ENCODE measurements at regions not wholly inside any gene's neighbourhood (a gene's known extent, or its start where the extent isn't known, plus 50 kb on each side); places are given as distances from the start of the nearest gene placed in this dataset.

DNA sequence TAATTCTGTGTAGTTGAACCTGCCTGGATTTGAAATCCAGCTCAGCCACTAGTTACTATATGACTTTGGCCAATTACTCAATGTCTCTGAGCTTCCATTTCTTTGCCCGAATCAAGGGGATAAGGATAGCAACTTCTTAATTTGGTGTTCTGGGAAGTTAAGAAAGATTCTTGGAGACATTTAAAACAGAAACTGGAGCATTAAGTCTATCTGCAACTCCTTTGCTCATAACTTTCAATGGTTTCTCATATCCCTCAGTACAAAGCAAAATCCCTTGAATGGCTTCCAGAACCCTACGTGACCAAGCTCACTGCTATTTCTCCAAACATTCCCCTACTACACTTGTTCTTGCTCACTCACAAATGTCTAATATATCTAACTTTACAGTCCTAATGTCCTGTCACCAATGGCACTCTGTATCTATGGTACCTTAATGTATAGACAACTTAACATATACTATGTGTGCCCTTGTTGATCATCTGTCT, 849.1 kb upstream of the SLIT2 start:
- DNase-seq (ENCODE audit: low read depth), result no peak

DNA sequence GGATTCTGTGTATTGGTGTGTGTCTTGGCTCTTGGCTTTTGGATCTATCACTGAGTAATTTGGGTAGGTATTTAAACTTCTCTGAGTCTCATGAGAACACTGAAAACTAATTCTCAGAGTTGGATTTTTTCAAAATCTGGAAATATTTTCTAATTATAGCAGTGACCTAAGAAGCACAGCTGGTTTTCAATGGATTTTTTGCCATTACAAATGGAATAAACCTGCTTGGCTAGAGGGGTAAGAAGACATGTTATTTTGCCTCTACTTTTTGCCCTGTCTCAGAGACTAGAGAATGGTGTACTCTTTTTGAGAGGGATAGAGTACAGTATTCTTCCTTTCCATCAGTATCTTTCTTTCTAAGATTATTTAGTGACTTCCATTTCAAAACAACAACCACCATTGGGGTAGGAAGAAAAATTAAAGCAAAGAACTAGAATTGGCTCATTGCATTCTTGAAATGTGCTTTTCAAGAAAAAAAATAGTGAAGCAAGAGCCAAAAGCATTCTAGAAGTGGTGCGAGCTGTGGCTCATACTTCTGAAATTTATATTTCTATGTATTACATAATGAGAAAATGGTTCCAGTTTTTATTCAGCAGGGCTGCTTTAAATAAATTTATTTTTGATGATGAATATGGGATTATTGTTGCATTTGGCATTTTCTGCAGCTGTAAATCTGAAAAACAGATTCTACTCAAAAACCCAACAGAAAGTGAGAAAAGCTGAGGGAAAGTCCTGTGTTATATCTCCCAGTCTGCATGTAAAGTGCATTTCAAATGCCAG, 850.2 kb upstream of the SLIT2 start:
- DNase-seq (ENCODE audit: low read depth), result no peak

DNA sequence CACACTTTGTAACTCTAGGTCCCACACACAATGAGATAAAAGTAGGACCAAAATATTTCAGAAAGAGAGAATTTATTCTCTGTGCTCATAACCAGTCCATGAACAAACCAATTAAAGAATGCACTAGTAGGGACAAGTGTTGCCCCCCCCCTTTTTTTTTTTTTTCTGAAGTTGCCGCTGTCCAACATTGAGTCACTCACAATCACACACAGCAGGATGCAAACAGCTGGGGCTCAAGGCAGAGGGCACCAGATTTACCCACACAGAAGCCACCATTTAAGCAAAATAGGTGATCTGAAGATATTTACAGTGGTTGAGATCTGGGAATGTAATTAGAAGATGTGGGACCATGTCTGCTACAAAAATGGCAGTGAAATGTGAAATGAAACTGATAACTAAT, 850.9 kb upstream of the SLIT2 start:
- no peak for DNase-seq (ENCODE audit: low read depth)

DNA sequence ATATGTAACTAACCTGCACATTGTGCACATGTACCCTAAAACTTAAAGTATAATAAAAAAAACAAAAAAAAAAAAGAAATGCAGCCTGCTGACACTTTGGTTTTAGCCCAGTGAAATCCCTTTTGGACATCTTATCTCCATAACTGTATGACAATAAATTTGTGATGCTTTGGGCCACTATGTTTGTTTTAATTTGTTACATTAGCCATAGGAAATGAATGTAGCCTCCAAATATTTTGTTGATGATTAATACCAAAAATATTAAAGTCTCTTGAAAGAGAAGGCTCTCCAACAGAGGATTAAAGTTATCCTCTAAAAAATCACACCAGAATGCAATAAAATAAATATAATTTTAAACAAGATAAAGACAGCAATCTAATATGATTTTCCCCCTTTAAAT, 852.7 kb upstream of the SLIT2 start:
- DNase-seq (ENCODE audit: low read depth), result no peak

DNA sequence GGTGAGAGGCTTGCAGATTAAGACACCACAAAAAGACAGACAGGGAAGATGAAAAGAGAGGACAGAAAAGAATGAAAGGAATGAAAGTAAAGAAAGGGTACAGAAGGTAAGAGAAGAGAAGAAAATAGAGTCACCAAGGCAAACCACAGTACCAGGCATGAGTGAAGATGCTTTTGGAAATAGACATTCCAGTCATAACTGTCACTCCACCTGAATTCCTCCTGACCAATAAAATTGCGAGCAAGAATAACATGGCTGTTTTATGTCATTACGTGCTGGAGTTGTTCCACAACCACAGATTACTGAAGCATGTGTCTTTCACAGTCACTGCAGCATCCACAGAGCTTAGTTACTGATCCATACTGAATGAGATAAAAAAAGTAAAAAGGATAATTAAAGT, 864.9 kb upstream of the SLIT2 start:
- DNase-seq (ENCODE audit: low read depth), result no peak

DNA sequence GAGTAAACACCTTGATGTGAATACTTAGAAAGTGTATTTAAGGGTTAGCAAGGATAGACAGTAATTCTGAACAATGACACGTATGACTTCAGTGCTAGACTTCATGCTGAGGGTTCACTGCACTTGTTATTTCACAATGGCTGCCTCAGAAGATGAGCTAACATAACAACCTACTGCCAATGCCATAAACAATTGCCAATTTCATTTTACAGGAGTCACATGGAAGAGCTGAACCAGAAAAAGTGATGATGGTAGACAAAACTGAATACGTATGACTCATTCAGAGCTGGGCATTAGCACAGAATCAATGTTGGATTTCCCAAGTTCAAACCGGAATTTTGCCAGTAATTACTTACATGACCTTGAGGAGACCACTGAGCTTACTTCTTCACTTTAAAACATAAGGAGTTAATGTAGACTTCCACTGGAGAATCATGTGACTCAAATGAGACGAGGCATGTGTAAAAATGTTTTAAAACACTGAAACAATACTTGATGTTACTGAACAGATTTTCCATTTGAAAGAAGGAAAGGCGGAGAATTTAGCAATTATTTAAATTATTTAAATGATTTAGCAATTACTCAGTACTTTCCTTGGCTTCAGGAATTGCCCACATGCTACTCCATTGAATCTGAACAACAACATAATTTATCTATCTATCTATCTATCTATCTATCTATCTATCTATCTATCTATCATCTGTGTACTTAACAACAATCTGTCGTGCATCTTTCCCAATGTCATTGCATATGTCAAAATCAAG, 868.5 kb upstream of the SLIT2 start:
- no peak for DNase-seq (ENCODE audit: low read depth)

DNA sequence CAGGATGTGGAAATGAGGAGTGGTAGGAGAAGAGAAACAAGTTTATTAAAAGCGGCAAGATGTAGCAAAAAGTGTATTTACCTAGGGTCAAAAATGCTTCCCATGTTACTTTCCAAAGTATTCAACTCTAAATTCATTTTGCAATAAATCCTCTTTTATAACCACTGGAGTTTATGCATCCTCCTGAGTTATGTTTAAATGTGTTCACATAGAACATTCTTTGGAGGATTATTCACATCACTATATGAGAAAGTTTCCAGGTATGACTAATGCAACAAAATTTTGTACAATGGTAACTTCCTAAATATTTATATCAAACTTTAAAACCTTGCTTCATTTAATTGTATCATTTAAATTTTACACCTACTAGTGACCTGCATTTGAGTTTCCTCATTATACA, 870.6 kb upstream of the SLIT2 start:
- DNase-seq (ENCODE audit: low read depth), result no peak

DNA sequence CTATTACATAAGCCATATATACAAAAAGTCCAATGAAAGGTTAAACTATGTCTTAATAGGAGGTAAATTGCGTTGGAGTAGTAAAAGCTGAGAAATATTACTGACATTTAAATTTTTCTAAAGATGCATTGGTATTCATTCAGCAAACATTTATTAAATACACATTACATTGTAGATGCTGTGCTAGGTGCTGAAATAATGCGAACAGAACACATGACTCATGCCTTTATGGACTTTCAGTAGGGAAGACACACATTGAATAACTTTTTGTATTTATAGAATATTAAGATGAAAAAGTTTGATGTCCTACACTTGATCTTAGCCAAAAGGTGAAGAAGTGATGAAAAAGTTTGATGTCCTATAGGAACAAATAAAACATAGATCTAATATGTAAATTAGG, 871.1 kb upstream of the SLIT2 start:
- DNase-seq (ENCODE audit: low read depth), result no peak

DNA sequence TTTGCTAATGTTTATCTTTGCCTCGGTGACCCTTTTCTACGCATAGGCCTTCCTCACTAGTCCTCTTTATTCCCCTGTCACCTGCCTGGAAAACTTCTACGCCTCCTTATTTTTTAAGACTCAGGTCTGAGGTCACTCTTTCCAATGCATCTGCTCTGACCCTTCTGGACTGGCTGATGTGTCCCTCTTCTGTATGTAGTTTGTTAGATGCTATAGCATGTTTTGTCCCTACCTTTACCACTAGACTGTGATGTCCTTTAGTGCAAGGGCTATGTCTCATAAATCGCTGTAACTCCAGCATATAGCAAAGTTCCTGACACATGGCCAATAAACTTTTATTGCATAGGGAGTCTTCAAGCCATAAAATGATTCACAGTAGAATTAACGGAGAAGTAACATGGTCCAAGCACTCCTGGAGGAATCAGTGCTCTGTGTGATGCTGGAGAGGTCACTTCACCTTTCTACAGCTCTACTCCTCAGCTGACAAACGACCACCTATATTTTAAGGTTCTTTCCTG, 872.5 kb upstream of the SLIT2 start:
- no peak for DNase-seq (ENCODE audit: low read depth)

DNA sequence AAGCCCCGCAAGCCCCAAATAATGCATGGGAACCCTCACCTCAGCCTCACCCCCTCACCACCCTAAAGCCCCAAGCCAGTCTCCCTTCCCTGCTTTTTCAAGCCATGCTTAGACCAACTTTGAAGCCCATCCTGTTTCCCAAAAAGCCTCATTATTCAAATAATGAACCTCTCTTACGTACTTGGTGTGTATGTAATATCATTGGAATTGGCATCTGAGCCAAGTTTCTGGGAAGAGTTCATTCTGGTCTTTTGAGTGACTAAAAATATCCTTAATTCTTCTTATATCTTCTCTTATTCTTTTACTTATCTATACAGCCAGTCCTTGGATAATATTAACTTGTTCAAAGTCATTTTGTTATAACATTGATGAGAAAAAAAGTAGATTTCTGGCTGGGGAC, 875.8 kb upstream of the SLIT2 start:
- no peak for DNase-seq (ENCODE audit: low read depth)

DNA sequence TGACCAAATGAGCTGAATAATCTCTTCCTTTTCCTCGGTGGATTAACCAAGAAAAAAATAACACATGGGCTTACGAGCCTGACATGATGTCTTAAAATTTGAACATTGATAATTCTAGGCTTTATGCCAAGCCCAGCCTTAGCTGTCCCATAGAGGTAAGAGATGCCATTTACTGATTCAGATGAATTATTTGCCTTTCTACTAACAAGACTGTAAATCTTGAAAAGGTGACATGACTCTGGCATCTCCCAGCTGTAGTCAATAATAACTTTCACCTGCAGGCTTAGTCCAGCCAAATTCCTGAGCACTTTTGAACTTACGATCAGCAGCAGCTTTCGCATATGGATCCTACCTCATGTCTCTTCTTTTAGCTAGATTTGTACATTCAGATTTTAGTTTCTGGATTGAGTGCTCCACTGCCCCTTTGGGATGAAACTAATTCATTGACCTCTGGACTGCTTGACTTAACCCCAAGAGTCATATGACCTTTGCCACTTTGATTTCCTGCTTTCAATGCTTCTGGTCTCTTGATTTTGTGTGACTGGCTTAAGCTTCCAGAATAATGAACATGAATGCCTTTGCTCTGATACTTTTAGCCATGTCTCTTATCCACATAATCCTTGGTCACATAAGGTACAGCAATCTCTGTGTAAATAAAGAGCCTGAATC, 876.4 kb upstream of the SLIT2 start:
- no peak for DNase-seq (ENCODE audit: low read depth)

DNA sequence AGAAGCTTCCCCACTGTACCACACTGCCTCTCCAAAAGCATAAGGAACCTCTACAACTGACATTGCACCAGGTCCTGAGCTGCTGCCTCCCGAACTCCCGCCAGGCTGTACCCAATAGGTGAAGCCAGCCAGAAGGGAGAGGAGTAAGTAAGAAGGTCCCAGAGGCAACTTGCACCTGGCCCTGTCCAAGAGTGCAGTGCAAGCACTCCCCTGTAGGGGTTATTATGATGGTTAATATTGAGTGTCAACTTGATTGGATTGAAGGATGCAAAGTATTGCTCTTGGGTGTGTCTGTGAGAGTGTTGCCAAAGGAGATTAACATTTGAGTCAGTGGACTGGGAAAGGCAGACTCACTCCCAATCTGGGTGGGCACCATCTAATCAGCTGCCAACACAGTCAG, 879.3 kb upstream of the SLIT2 start:
- no peak for DNase-seq (ENCODE audit: low read depth)

DNA sequence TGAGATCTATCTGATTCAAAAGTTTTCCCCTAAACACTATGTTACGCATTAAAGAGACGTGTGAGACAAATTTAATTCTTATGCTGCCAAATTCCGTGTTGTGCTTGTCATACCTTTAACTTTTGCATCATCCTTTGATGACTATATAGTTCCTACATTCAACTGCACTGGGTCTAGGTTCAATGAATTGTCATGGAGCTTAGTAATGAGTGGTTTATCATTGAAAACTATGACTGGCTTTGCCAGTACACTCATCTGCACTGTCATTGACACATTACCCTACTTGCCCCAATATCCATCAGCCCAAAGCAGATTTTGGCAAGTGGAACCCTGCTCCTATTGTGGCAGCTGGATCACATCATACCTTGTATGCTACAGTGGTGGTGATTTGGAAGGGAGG, 882.9 kb upstream of the SLIT2 start:
- no peak for DNase-seq (ENCODE audit: low read depth)

DNA sequence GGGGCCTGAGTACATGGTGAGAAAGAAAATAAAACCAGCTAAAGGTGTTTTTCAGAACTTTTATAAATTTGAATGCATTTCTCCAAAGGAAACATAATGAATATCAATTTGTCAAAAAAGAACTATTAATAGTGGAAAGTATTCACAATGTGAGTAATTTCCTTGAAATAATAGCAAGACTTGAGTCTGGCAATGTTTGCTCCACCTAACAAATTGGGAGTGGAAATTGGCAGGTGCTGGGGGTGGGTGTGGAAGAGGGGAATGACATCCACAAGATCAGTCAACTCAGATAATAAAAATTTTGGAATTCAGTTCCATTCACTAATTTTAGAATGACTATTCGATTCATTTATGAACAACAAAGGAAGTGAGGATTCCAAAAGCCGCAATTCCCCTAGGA, 884.8 kb upstream of the SLIT2 start:
- no peak for DNase-seq (ENCODE audit: low read depth)

DNA sequence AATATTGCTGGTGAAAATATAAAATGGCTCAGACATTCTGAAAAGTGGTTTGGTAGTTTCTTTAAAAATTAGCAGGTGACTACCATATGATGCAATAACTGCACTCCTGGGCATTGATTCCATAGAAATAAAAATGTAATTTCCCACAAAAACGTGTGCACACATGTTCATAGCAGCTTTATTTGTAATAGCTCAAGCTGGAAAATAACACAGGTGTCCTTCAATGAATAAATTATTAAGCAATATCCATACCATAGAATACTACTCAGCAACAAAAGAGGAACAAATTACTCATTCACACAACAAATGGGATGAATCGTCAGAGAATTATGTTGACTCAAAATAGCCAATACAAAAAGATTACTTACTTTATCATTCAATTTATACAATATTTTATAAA, 893.7 kb upstream of the SLIT2 start:
- no peak for DNase-seq (ENCODE audit: low read depth)

DNA sequence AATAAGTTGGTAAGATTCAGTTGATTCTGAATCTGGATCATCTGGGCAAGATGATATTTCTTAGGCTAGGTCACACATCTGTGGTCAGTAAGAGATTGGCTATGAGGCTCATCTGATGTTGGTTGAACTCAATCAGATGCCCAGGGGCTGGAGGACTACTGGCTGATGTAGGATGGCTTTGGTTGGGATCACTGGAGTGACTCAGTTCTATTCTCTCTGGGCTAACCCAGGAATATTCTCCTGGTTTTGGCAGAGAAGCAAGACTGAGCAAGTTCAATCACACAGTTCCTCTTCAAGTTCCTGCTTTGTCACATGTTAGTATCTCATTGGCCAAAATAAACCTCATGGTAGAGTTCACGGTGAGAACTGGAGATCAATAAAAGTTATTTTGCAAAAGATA, 902.3 kb upstream of the SLIT2 start:
- DNase-seq (ENCODE audit: low read depth), result no peak

DNA sequence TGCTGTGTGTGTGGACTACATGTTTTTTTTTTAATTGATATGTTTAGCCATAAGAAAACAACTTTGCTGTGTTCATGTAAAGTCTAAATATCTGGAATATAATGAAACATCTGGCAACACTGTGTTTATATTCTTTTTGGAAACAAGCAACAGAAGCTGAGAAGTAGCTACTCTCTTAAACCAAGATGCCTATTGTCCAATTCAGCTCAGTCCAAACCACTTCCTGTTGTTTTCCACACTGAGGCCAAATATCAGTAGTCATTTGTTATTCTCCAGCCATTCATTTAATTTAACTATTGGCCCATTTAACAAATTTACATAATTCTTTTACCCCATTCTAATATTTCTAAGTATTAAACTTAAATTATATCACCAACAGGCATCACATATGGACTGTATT, 903.0 kb upstream of the SLIT2 start:
- DNase-seq (ENCODE audit: low read depth), result no peak

DNA sequence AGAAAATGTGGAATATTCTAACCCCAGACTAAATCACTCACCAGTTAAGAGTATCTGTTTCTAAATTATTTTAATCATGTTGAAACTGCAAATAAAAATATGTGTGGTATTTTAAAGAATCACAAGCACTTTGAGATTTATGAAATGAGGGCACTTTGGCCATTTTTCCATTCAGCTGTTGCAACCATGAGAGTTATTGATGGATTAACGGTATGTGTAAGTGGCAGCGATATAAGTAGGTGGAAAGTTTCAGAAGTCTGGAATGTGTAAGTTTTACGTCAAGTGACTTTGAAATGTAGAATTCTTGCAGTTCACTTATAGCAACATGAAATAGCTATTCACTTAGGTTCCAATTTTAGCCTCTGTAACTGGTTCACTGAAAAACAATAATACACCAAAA, 905.1 kb upstream of the SLIT2 start:
- DNase-seq (ENCODE audit: low read depth), result no peak

DNA sequence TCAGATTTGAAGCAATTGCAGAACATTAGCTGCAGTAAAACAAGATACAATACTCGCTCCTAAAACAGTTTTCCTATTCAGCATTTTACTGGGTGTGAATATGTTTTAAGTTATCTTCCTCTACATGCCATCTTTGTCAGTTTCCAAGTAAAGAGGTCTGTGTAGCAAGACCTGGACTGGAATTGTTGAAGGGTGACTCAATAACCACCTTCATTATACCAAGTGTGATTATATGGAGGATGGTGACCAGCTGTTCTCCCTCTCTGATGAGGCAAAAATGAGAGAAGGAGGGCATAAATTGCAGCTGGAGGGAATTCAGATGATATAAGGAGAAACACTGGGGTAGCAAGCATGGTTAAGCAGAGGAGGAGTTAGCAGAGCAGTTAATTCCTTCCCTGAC, 922.1 kb upstream of the SLIT2 start:
- DNase-seq (ENCODE audit: low read depth), result no peak

DNA sequence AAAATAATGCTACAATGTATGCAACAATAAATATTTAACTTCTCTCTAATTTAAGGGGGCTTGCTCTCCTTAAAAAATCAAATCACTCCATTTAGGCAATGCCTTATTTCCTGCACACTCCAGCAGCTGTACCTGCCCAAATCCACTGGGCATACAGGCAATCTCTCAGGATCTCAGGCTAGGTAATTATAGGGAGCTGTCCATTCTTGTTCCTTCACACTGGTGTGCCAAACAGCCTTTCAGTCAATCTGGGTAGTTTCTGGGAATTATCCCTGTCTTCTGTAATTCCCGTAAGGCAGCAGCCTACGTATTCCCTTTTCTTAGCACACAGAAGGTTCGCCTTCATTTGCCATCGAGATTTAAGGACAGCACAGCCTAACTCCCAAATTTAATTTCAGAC, 922.6 kb upstream of the SLIT2 start:
- DNase-seq (ENCODE audit: low read depth), result no peak

DNA sequence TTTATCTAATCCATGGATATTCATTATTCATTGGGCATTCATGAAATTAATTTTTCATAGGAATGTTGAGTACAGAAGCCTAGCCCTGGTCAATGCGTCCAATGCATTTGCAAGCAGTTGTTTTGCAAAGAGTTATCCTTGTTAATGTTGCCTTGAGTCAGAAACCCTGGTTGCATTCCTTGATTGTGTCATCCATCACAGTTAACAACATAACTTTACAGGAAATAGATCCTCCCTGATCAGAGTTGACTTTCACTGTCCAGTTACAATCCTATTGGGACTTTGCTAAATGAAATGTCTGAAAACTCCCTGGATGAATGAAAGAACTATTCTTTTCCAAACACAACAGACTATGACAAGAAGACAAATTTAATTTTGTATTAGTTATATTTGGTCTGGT, 924.3 kb upstream of the SLIT2 start:
- no peak for DNase-seq (ENCODE audit: low read depth)

DNA sequence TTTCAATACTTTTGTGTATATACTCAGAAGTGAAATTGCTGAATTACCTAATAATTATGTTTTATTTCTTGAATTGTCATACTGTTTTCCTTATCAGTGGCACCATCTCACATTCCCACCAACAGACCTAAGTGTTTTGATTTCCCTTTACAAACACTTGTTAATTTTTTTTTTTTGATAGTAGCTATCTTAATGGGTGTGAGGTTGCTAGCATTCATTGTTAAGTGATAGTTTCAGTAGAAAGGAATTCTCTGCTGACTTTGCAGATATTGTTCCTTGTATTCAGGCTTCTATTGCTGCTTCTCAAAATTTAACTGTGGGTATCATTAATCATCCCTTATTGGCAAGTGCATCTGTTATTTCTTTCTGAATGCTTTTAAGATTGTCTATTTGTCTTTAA, 927.5 kb upstream of the SLIT2 start:
- no peak for DNase-seq (ENCODE audit: low read depth)

DNA sequence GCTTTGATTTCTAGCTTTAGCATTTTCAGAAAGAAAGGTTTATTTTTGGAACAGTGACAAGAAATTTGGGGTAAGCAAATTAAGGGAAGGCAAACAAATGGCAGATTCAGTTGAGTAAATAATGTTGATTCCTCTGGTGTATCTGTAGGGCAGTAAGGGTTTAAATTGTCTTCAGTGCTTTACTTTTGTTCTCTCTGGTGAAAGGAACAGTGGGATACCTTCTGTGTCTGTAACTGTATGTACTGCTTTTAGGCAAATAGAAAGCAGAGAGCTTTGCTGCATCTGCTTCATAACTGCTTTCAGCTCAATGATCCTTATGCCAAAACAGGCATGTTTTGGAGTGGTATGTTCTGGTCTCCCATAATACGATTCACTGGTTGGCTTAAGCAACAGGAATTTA, 932.1 kb upstream of the SLIT2 start:
- DNase-seq (ENCODE audit: low read depth), result no peak

Measured in stimulated activated CD8-positive, alpha-beta memory T cell treated with anti-CD3 and anti-CD28 coated beads, Interleukin-15, amount 100 ng/mL, for 1 hour (primary cell).